Body of pancreas (tissue), 4 donors: ENCODE measurements at regions not wholly inside any gene's neighbourhood (a gene's known extent, or its start where the extent isn't known, plus 50 kb on each side); places are given as distances from the start of the nearest gene placed in this dataset.

Experiments used
- ATAC-seq: fragments of 150-250 bp; one replicate; pipeline ENCODE4 v1.9.1; 2016
- DNase-seq, 4 donors: peaks; one replicate each; pipeline ENCODE4 v3.0.0-alpha.2; 2019
- H3K27ac ChIP-seq, 4 donors: fragments of 200-600 bp; sonication (generic); 1 replicate in 3 of 4; 2 replicates in 1 of 4; pipeline versions ENCODE4 v1.5.1 to v1.6.1; 2016 to 2019; ENCODE audit warnings: mild to moderate bottlenecking in 1 of 4, mixed read lengths in 1 of 4, moderate library complexity in 1 of 4
- H3K27me3 ChIP-seq, 2 donors: fragments of 200-600 bp; sonication (generic); one replicate each; pipeline ENCODE4 v1.6.0; 2016; ENCODE audit warnings: mild to moderate bottlenecking in 1 of 2
- H3K36me3 ChIP-seq, 2 donors: fragments of 200-600 bp; sonication (generic); replicated peaks in 1 of 2; 2 replicates each; pipeline ENCODE4 v1.5.1; 2016; ENCODE audit warnings: low read depth in 2 of 2; ENCODE audit not compliant: insufficient read depth in 1 of 2
- H3K4me1 ChIP-seq: fragments of 200-600 bp; sonication (generic); one replicate; pipeline ENCODE4 v1.6.0; 2016
- H3K4me3 ChIP-seq, 2 donors: fragments of 200-600 bp; sonication (generic); 1 replicate in 1 of 2; 2 replicates in 1 of 2; pipeline ENCODE4 v1.5.1; 2016 to 2019
- H3K9me3 ChIP-seq, 3 donors: fragments of 200-600 bp; sonication (generic); 1 replicate in 2 of 3; 2 replicates in 1 of 3; pipeline ENCODE4 v1.5.1; 2016
- CTCF ChIP-seq, 7 experiments: fragments of 450-650 bp in 4 of 7; fragments of 200-600 bp in 3 of 7; sonication (generic) in 3 of 7; IDR thresholded peaks; one replicate each; pipeline ENCODE4 v1.5.1; 2016 to 2019; ENCODE audit warnings: antibody characterized with exemption in 7 of 7
- POLR2A ChIP-seq, 3 donors: fragments of 450-650 bp; IDR thresholded peaks; one replicate each; pipeline ENCODE4 v1.6.1; 2016; ENCODE audit warnings: antibody characterized with exemption in 3 of 3, mild to moderate bottlenecking in 2 of 3
- WGBS, 2 donors: methylation state at CpG; one replicate each; pipeline ENCODE4 v1.1.5; 2017; 5-methylcytosine and 5-hydroxymethylcytosine counted together
- intact Hi-C: fragments of 100-400 bp; cut with DNase I; formaldehyde crosslinking; loops from one replicate; pipeline ENCODE4 v1.15.1; 2023

GRCh38 chr2:203805486-203805838 lies 62.1 kb upstream of the CTLA4 start:
- TF ChIP-seq POLR2A (IDR thresholded peaks at IDR 0.05) (no peak), CTCF (IDR thresholded peaks at IDR 0.05) (no peak)
- no peak for DNase-seq
- intact Hi-C loops: no loop called here
- ATAC-seq: no peak
- Histone ChIP-seq H3K36me3 (no peaks in the 10 kb centered on the region), H3K27ac (no peak overlapping the region), H3K27me3 (no peaks in the 10 kb centered on the region), H3K4me3 (no peak overlapping the region), H3K4me1 (no peaks in the 10 kb centered on the region), H3K9me3 (no peaks in the 10 kb centered on the region)
- 91 to 93% methylated on average over 1 of the region's 1 CpG for WGBS, 2 donors

- TF ChIP-seq CTCF (IDR thresholded peaks at IDR 0.05) (no peak), POLR2A (IDR thresholded peaks at IDR 0.05) (no peak)
- Histone ChIP-seq H3K4me1 (no peaks in the 10 kb centered on the region), H3K36me3 (no peaks in the 10 kb centered on the region), H3K27me3 (no peaks in the 10 kb centered on the region), H3K4me3 (no peak overlapping the region), H3K27ac (no peak overlapping the region), H3K9me3 (no peaks in the 10 kb centered on the region)
- no peak for DNase-seq
- intact Hi-C loops: no loop called here
- ATAC-seq: no peak
- 71 to 93% methylated on average over 1 of the region's 1 CpG for WGBS, 2 donors
Measured at GRCh38 chr2:203806761-203807160, 60.8 kb upstream of the CTLA4 start.

DNA sequence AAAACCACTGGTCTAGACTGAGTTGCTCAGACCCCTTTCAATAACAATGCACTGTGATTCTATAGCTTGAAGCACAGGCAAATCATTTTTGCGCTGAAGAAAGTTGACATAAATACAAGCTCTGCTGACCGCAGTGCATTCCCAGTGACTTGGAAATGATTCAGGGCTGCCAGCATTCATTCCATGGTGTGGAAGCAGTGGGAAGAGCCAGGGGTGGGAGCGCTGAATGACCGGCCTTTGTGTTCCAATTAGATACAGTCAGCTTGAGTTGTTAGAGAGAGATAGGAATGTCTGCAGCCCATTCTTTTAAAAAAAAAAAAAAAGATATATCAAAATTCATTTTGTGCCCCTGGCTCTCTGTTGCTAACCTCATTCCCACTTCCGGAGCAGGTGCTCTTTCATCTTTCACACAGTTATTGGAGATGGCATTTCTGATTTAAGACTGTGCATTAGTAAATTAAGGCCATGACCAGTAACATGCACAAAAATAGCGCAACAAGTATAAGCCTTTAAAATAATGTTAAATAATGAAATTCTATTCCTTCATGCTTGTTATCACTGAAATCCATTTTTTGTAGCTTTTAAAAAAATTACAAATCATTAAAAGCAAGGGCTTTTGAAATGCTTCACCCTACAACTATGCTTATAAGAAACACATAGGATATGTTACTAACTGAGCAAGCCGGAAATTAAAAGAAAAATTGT lies 59.4 kb upstream of the CTLA4 start:
- ATAC-seq: no peak
- no peaks in the 10 kb centered on the region for H3K9me3 ChIP-seq
- H3K36me3 ChIP-seq: no peaks in the 10 kb centered on the region
- WGBS, 2 donors: 84 to 91% methylated on average over 7 of the region's 7 CpGs
- H3K4me1 ChIP-seq: no peaks in the 10 kb centered on the region
- H3K27ac ChIP-seq: no peak overlapping the region
- H3K4me3 ChIP-seq: no peak overlapping the region
- no peaks in the 10 kb centered on the region for H3K27me3 ChIP-seq
- TF ChIP-seq CTCF (IDR thresholded peaks at IDR 0.05) (no peak), POLR2A (IDR thresholded peaks at IDR 0.05) (no peak)
- intact Hi-C loops: no loop called here
- DNase-seq: no peak

GRCh38 chr2:203809084-203809521 lies 58.5 kb upstream of the CTLA4 start:
- Histone ChIP-seq H3K9me3 (no peaks in the 10 kb centered on the region), H3K27me3 (no peaks in the 10 kb centered on the region), H3K4me3 (no peak overlapping the region), H3K27ac (no peak overlapping the region), H3K36me3 (no peaks in the 10 kb centered on the region), H3K4me1 (no peaks in the 10 kb centered on the region)
- no peak for TF ChIP-seq POLR2A (IDR thresholded peaks at IDR 0.05)
- TF ChIP-seq CTCF (IDR thresholded peaks at IDR 0.05): no peak
- DNase-seq (no peak), ATAC-seq (no peak)
- intact Hi-C loops: no loop called here
- WGBS, 2 donors: 54 to 61% methylated on average over 2 of the region's 2 CpGs

- DNase-seq: no peak
- intact Hi-C loops: loop anchor here (10.0 kb wide), 1 partner anchor 325 kb away; no protein-coding TSS in a partner anchor
- ATAC-seq: no peak
- Histone ChIP-seq H3K27ac (no peak overlapping the region), H3K4me1 (no peaks in the 10 kb centered on the region), H3K4me3 (no peak overlapping the region), H3K27me3 (no peaks in the 10 kb centered on the region), H3K36me3 (no peaks in the 10 kb centered on the region), H3K9me3 (no peaks in the 10 kb centered on the region)
- TF ChIP-seq POLR2A (IDR thresholded peaks at IDR 0.05): no peak
- TF ChIP-seq CTCF (IDR thresholded peaks at IDR 0.05): no peak
- 82 to 86% methylated on average over 3 of the region's 3 CpGs for WGBS, 2 donors
Measured at GRCh38 chr2:203809991-203810510, 57.5 kb upstream of the CTLA4 start.
